HG03442 (cell line): ENCODE measurements at regions not wholly inside any gene's neighbourhood (a gene's known extent, or its start where the extent isn't known, plus 50 kb on each side); places are given as distances from the start of the nearest gene placed in this dataset.
"Not testable (repeated sequence)": the region's sequence is repeated elsewhere in the genome, so short reads cannot be mapped to it uniquely, and the experiment has no call there.

ENCODE experiments used
- ATAC-seq: cut with Tn5 transposase; IDR thresholded peaks from one replicate; pipeline ENCODE4 v1.9.1; 2021; ENCODE audit warnings: mild to moderate bottlenecking, moderate library complexity; ENCODE audit not compliant: unreplicated experiment

- ATAC-seq: not testable (repeated sequence)
Measured at GRCh38 chr15:19964480-19964879, 577.1 kb downstream of the GOLGA6L6 start.

GRCh38 chr15:19956124-19956796 is 585.3 kb downstream of the GOLGA6L6 start:
- ATAC-seq: no peak

GRCh38 chr15:19944261-19944888 is 597.2 kb downstream of the GOLGA6L6 start:
- ATAC-seq: no peak

- ATAC-seq: no peak
Measured at GRCh38 chr15:19943515-19943914, 598.1 kb downstream of the GOLGA6L6 start.

GRCh38 chr15:19903281-19903680 is 638.3 kb downstream of the GOLGA6L6 start:
- ATAC-seq: not testable (repeated sequence)

- not testable (repeated sequence) for ATAC-seq
Measured at GRCh38 chr15:19902388-19902787, 639.2 kb downstream of the GOLGA6L6 start.

GRCh38 chr15:19901414-19901813 is 640.2 kb downstream of the GOLGA6L6 start:
- not testable (repeated sequence) for ATAC-seq

- no peak for ATAC-seq
Measured at GRCh38 chr15:19899021-19899824, 642.4 kb downstream of the GOLGA6L6 start.

GRCh38 chr15:19888811-19889210 is 652.8 kb downstream of the GOLGA6L6 start:
- not testable (repeated sequence) for ATAC-seq

- not testable (repeated sequence) for ATAC-seq
Measured at GRCh38 chr15:19844061-19844460, 697.5 kb downstream of the GOLGA6L6 start.
